ENCODE measurements at regions not wholly inside any gene's neighbourhood (a gene's known extent, or its start where the extent isn't known, plus 50 kb on each side); places are given as distances from the start of the nearest gene placed in this dataset.

DNA sequence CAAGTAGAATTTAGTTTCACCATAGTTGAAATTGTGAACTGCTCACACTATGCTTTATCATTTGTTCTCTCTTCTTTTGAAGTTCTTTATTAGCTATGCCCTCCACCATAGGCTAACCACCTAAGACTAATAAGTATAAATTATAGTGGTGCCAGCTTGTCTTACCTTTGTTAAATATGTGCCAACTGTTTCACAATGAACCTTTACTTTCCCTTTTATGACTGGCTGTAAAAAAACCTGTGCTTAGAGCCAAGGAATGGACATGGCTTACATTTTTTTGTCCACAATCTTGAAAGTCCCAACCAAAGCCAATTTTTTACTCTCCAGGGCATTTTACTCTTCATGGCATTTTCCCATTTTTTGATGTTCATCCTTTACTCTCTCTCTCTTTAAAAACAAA, 123.5 kb upstream of the LEF1 start:
- no peak overlapping the region for H3K4me3 ChIP-seq (ENCODE audit: low read depth, low read length)
- H3K9me3 ChIP-seq, result no peaks in the 10 kb centered on the region
- no peaks in the 10 kb centered on the region for H3K4me1 Mint-ChIP-seq (ENCODE audit: low read depth, unreplicated experiment)
- H3K27ac Mint-ChIP-seq (ENCODE audit: unreplicated experiment), result no peak overlapping the region
- intact Hi-C loops (cut with micrococcal nuclease; ENCODE audit: unreplicated experiment), result no loop called here
- H3K9me3 Mint-ChIP-seq (ENCODE audit: unreplicated experiment), result no peaks in the 10 kb centered on the region
- no peak for DNase-seq
- ChIA-PET POLR2A (no interaction called here), CTCF (interaction anchor here (0.5 kb wide), 1 partner anchor 12 kb away, joined by 4 read pairs; no protein-coding TSS in a partner anchor)
- peaks cover 5% of the 10 kb centered on the region for H3K27me3 Mint-ChIP-seq (ENCODE audit: insufficient read depth, unreplicated experiment)
- no TSS peak for BruUV-seq (replicated peaks)
- TF ChIP-seq, protein P1, sequence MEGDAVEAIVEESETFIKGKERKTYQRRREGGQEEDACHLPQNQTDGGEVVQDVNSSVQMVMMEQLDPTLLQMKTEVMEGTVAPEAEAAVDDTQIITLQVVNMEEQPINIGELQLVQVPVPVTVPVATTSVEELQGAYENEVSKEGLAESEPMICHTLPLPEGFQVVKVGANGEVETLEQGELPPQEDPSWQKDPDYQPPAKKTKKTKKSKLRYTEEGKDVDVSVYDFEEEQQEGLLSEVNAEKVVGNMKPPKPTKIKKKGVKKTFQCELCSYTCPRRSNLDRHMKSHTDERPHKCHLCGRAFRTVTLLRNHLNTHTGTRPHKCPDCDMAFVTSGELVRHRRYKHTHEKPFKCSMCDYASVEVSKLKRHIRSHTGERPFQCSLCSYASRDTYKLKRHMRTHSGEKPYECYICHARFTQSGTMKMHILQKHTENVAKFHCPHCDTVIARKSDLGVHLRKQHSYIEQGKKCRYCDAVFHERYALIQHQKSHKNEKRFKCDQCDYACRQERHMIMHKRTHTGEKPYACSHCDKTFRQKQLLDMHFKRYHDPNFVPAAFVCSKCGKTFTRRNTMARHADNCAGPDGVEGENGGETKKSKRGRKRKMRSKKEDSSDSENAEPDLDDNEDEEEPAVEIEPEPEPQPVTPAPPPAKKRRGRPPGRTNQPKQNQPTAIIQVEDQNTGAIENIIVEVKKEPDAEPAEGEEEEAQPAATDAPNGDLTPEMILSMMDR (IDR thresholded peaks at IDR 0.05; ENCODE audit: insufficient read depth in 1 of 2, low read depth in 1 of 2, low read length in 1 of 2, severe bottlenecking in 1 of 2, unreplicated experiment in 1 of 2), result no peak
- H3K4me1 ChIP-seq, result no peaks in the 10 kb centered on the region
- no peaks in the 10 kb centered on the region for H3K27me3 ChIP-seq (replicated peaks; ENCODE audit: control insufficient read depth, insufficient read depth, low read length)
- H3K4me3 Mint-ChIP-seq (ENCODE audit: unreplicated experiment), result no peak overlapping the region
- no peaks in the 10 kb centered on the region for H3K36me3 ChIP-seq (ENCODE audit: control insufficient read depth, insufficient read depth, low read length)
- H3K36me3 Mint-ChIP-seq (ENCODE audit: insufficient read depth, unreplicated experiment), result no peaks in the 10 kb centered on the region

DNA sequence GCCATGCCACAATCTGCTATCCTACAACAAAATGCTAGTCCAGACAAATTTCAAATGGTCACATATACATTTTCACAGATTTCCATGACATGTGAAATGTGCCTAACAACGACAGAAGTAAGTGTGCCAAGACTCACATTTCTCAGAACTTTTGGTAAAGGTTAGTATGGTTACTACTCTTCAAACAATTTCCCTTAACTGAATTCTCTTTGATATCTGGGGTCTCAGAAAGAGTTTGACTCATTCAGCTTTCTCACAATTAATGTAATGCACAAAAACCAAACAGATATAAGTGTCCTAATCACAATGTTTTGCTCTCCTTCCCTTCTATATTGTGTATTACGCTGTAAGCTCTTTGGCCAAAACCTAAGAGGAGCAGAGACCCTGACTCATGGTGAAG, 122.4 kb upstream of the LEF1 start:
- CTCF ChIA-PET, result no interaction called here
- no peaks in the 10 kb centered on the region for H3K36me3 ChIP-seq (ENCODE audit: control insufficient read depth, insufficient read depth, low read length)
- no peak for DNase-seq
- H3K27me3 ChIP-seq (replicated peaks; ENCODE audit: control insufficient read depth, insufficient read depth, low read length), result no peaks in the 10 kb centered on the region
- Mint-ChIP-seq H3K4me1 (ENCODE audit: low read depth, unreplicated experiment) (no peaks in the 10 kb centered on the region), H3K9me3 (ENCODE audit: unreplicated experiment) (no peaks in the 10 kb centered on the region), H3K27me3 (ENCODE audit: insufficient read depth, unreplicated experiment) (peaks cover 5% of the 10 kb centered on the region), H3K4me3 (ENCODE audit: unreplicated experiment) (no peak overlapping the region), H3K36me3 (ENCODE audit: insufficient read depth, unreplicated experiment) (no peaks in the 10 kb centered on the region), H3K27ac (ENCODE audit: unreplicated experiment) (no peak overlapping the region)
- no peaks in the 10 kb centered on the region for H3K4me1 ChIP-seq
- BruUV-seq (replicated peaks), result no TSS peak
- intact Hi-C loops (cut with micrococcal nuclease; ENCODE audit: unreplicated experiment), result no loop called here
- TF ChIP-seq, protein P1 (IDR thresholded peaks at IDR 0.05; ENCODE audit: insufficient read depth in 1 of 2, low read depth in 1 of 2, low read length in 1 of 2, severe bottlenecking in 1 of 2, unreplicated experiment in 1 of 2), result no peak
- H3K9me3 ChIP-seq, result no peaks in the 10 kb centered on the region
- POLR2A ChIA-PET, result no interaction called here
- H3K4me3 ChIP-seq (ENCODE audit: low read depth, low read length), result no peak overlapping the region

DNA sequence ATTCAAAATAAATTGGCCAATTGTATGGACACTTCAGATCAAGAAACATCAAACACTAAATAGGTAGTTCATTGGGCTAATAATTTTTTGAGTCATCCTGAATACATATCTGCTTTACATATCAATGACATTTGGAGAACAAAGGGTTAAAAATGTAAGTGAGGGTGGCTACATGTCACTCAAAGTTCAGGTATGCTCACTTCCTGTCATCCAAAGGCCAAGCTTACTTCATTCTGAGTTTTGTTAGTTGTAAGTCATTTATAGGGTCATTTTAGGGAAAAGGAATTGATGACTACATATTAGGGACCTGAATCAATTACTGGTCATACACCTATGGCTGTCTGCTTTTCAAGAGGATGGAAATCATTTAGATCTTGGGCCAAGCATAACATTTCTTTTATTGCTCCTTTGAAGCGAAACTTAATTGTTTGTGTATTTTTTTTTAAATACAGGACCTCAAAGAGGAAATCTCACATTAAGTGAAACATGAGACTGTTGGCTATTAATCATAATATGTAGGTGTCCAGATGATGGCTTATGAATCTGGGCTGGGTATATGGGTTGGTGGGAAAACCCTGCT, 119.2 kb upstream of the LEF1 start:
- TF ChIP-seq, protein P1 (IDR thresholded peaks at IDR 0.05; ENCODE audit: insufficient read depth in 1 of 2, low read depth in 1 of 2, low read length in 1 of 2, severe bottlenecking in 1 of 2, unreplicated experiment in 1 of 2), result no peak
- no peak for DNase-seq
- Mint-ChIP-seq H3K27me3 (ENCODE audit: insufficient read depth, unreplicated experiment) (peaks cover 9% of the 10 kb centered on the region), H3K4me1 (ENCODE audit: low read depth, unreplicated experiment) (no peaks in the 10 kb centered on the region), H3K4me3 (ENCODE audit: unreplicated experiment) (no peak overlapping the region), H3K36me3 (ENCODE audit: insufficient read depth, unreplicated experiment) (no peaks in the 10 kb centered on the region), H3K9me3 (ENCODE audit: unreplicated experiment) (no peaks in the 10 kb centered on the region), H3K27ac (ENCODE audit: unreplicated experiment) (no peak overlapping the region)
- intact Hi-C loops (cut with micrococcal nuclease; ENCODE audit: unreplicated experiment), result no loop called here
- Histone ChIP-seq H3K4me3 (ENCODE audit: low read depth, low read length) (no peak overlapping the region), H3K4me1 (no peaks in the 10 kb centered on the region), H3K36me3 (ENCODE audit: control insufficient read depth, insufficient read depth, low read length) (no peaks in the 10 kb centered on the region), H3K27me3 (replicated peaks; ENCODE audit: control insufficient read depth, insufficient read depth, low read length) (no peaks in the 10 kb centered on the region), H3K9me3 (no peaks in the 10 kb centered on the region)
- no TSS peak for BruUV-seq (replicated peaks)
- POLR2A ChIA-PET, result no interaction called here
- CTCF ChIA-PET, result interaction anchor here (0.9 kb wide), 1 partner anchor 284 kb away, joined by 3 read pairs; no protein-coding TSS in a partner anchor

Measured in Caco-2 (cell line).